Right hindlimb (tissue), 1 donor: ENCODE measurements at regions not wholly inside any gene's neighbourhood (a gene's known extent, or its start where the extent isn't known, plus 50 kb on each side); places are given as distances from the start of the nearest gene placed in this dataset.
A peak's percentile ranks its signal among the peaks of the same experiment; 100 is the strongest.

Experiments
- DNase-seq: peaks from one replicate; pipeline ENCODE4 v3.0.0-alpha.2; 2018

DNA sequence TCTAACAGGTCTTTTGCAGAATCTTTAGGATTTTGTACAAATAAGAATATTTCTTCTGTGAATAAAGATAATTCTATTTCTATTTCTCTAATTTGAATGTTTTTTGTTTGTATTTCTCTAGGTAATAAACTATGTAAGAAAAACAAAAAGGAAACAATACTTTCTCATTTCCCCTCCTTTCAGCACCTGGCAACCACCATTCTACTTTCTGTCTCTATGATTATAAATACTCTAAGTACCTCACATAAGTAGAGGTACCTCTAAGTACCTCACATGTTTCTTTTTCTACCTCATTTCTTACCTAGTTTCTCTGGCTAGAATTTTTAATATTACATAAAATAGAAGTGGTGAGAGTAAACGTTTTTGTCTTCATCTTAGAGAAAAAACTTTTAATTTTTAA, 550.0 kb downstream of the EPHA5 start:
- DNase-seq: no peak

DNA sequence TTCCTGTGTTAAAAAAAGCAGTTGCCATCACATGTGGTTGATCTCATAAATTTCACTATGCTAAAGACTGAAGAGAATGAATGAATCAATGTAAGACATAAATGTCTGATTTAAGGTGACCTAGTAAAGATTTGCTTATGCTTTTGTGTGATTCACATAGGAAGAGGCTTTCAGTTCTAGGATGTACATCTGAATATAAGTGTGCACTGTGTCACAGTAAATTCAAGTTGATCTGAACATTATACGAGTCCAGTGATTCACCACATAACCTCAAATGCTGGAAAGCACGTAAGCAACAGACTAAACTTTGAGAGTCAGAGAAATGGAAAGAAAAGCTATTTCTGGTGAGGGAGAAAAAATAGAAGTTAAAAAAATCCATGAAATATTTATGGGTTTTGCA, 567.9 kb downstream of the EPHA5 start:
- DNase-seq: no peak

DNA sequence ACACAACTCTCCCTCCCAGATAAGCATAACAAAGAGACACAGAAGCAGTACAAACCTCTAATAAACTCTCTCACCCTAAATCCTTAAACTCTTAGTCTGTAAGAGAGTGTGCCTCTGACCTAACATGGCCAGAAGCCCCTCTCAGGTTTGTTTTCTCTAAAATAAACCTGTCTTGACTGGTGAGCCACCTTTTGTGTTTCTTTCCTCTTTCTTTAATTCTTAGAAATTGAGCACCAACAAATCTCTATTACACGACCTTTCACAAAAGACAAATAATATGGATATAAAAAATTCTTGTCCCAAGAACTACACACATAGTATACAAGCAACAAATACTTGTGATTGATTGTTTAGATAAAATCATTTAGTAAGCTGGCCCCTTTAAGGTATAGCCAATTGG, 573.7 kb downstream of the EPHA5 start:
- no peak for DNase-seq

DNA sequence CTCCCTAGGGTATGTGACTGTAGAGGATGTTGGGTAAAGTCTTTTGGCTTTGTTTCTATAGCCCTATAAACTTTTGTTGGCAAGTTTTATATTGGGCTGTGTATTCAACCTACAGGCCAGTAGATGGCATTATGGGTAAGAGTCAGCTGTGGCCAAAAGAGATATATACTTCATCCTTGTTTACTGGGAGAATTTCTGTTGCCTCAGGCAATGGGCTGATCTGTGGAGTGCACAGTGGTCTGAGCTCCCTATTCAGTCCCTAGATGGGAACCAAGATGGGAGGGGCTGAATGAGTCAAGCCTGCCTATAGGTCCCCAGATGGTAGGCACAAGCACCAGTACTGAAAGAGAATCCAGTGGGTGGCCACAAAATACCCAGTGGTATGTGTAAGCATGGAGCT, 580.6 kb downstream of the EPHA5 start:
- no peak for DNase-seq

DNA sequence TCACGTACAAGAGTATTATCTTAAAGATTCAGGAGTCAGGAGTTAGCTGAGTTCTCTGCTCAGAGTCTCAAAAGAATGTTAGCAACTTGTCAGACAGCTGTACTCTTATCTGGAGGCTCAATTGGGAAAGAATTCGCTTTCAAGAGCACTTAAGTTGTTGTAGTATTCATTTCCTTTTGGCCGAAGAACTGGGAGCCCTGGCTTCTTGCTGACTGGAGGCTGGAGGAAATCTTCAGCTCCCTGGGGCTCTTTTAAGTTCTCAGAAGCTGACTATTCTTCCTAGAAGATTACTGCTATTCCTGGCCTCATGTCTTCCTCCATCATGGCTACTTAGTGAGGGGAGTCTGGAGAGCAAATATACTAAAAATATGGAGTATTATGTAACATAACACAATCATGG, 587.2 kb downstream of the EPHA5 start:
- no peak for DNase-seq

DNA sequence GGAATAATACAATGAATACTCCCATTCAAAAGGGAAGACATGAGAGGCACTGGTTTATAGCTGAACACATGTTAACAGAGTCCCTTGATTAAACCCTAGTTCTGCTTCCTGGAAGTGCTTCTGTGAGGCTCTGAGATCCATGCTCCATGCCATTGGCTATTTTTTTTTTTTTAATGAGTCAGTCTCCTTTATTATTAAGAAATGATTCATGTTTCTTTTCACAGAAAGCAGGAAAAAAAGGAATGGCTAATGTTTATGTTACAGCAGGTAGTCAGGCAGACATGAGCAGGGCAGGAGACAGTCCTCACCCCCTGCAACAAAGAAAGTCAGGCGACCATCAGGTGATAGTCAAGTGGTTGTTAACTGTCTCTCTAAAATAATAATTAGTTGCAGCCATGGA, 598.7 kb downstream of the EPHA5 start:
- no peak for DNase-seq

DNA sequence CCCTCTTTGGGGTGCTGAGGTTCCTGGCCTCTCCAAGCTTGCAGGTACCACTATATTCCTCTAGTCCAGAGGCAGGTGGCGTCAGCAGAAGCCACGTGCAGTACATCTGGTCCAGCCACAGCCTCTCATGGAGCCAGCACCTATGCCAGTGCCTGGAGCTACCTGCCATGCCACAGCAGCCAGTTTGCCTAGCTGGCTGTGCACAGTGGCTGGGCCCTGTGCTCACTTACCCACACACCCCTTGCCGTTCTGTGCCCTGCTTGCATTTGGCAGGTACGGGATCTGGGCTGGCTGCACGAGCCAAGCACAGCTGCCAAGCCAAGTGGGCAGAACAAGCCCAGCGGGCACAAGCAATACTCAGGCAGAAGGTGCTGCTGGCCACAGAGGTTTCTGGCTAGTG, 601.1 kb downstream of the EPHA5 start:
- DNase-seq: no peak

DNA sequence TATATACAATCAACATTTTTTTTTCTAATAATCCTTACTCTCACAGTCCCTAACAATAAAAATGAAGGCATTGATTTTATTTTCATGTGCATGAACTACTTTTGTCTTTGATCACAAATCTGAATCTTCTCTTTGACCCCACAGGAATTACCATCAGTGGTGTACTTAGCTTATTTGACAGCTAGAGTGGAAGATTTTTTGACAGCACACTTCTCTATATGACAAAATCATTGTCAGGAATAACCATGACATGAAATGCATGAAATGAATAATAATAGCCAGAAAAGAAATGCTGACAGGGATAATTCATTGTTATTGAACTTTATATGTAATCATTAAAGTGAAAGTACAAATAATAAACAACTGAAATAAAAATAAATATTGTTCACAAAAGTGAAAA, 604.2 kb downstream of the EPHA5 start:
- no peak for DNase-seq

DNA sequence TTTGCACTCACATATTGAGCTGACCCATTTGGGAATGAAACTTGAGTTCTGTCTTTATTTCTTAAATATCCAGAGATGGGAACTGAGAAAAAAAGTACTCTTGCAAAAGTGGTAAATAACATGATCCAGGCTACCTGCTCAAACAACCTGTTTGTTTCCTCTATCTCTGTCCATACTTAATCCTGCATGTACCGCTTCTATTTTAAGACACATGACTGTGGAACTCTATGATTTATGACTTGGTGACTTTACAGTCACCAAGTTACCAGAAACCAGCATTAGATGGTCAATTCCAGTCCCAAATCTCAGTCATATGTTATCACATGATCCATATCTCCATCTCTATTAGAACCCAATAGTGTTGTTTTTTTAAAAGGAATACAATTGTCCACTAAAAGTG, 606.7 kb downstream of the EPHA5 start:
- DNase-seq: no peak

DNA sequence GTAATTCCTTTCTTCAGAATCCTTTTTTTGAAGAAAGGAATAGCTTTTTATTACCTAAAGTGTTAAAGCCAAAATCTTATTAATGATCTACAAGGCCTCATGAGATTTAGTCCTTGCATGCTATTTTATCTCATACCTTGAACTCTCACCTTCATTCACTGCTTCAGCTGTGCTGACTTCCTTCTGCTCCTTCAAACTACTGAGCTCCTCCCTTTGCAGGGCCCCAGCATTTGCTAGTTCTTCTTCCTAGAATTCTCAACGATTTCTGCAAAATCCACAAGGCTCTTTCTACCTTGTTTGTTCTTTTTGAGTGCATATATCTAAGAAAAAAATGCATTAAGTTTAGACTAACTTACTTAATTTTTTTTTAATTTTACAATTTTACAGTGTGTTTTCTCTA, 619.5 kb downstream of the EPHA5 start:
- no peak for DNase-seq

DNA sequence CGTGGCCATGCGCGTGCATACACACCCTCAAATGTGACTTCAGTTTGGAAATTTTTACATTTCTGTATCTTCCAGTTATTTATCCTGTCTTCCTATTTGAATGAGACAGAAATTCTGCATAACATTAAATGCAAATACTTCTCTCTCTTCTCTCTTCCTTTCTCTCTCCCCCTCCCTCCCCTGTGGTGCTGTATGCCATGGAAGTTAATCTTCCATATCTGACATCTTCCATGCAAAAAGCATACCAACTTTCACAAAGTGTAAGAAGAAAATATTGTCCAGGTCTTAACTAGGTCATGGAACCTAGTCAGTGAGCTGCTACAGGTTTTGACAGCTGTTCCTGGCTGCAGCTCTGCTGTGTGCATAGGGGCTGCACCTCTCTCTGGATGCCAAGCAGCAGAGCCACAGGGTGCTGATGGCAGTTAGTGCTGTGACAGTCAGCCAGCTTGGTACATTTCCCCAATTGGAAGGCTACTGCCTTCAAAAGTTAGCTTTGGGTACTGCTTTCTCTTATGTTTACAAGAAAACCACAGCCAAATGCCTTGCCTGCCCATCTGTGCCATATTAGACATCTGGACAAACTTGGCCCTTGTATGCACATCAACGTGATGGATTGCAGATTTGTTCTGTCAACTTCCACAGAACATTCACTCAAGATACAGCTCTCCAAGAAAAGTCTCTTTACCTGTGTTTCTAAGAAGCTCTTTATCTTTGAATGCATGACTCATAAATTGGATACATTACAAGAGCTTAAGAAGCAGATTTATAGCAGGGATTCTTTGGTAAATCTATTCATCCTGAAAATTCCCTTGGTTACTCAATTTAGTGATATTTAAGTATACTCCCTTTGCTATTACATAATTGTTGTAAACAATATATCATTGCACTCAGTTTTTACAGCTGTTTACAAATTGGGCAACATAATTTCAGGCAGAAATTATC, 623.8 kb downstream of the EPHA5 start:
- peak; percentile 24 for DNase-seq

DNA sequence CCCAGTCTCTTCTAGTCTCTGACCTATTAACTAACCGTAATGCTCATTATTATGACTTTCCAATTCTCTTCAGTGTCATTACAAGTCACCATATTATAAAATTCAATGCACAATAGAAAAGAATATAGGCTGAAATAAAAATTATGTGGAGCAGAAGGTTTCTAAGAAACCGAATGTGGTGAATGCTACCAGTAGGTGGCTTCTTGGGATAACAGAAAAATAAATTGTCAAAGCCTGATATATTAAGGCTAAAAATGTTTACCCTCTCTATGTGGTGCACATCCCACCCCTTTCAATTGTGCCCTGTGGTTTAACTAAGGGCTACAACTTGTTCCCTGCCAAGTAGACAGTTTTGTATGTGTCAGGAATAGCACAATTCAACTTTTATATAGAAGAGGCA, 624.6 kb upstream of the TECRL start:
- no peak for DNase-seq

DNA sequence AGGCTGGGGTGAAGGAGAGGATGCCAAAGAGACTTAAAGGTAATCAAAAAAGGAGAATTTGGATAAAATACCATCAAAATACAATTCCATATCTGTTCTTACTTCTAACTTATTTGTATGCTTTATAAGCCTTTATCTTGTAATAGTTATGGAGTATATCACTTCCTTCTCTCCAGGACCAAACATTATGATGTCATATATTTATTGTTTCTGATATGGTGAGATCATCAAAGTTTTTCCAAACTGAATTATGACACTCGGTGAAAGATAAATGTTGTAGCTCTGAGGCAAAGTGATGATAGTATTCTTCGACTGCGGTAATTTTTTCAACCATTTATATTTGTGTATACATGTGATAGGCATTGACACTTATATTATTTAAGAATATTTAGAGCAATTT, 619.3 kb upstream of the TECRL start:
- no peak for DNase-seq

DNA sequence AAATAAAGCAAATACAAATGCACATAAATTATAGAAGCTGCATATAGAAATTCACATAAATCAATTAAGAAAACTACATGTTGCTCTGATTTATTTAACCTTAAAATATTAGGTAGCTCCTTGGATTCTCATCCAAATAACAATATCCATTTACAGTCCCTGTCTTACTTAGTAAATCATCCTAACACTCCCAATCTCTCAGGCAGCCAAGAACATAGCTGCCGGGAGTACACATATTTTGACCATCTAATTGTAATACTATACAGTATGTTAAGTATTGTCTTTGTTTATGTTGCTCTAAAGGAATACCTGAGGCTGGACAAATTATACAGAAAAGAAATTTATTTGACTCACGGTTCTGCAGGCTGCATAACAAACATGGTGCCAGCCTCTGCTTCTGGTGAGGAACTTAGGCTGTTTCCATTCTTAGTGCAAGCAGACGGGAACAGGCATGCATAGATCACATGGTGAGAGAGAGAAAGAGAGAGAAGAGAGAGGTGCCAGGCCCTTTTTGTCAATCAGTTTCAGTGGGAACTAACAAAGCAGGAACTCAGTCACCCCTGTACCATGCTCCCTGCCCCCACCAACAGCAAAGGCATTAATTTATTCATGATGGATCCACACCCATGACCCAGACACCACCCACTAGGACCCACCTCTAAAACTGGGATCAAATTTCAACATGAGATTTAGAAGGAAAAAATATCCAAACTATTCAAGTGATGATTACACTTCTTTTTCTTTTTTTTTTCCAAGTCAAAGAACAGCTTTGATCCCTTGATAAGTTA, 614.8 kb upstream of the TECRL start:
- no peak for DNase-seq

DNA sequence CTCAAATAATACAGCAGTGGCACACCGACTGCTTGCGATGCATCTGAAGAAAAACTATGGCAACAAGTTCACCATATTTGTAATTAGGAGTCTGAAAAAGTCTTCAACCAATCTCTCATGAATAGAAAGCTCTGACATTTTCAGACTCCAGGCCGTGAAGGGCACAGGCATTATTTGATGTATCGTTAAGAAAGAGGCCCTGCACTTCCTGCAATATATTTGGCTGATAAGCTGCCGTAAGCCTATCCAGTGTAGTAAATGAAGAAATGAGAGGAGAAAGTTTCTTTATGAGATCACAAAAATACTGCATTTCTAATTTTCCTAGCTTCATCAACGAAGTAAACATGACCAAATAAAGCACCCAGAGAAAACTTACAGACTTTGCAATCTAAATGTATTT, 613.8 kb upstream of the TECRL start:
- DNase-seq: no peak

DNA sequence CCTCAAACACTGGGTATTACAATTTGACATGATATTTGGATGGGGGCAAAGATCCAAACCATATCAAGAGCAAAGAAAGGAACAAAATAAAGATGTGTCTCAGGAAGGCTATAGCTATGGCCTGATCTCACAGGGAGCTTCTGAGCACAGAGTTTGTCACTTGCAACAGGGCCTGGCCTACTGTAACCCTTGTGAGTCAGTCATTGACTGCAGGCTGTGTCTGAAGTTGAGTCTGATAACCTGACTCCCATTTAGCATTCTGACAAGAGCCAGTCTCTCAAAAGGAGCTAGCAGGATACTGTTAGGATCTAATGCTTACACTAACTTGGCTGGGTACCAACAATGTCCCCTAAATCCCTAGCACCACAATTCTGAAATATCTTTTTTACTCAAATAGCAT, 612.5 kb upstream of the TECRL start:
- DNase-seq: no peak

DNA sequence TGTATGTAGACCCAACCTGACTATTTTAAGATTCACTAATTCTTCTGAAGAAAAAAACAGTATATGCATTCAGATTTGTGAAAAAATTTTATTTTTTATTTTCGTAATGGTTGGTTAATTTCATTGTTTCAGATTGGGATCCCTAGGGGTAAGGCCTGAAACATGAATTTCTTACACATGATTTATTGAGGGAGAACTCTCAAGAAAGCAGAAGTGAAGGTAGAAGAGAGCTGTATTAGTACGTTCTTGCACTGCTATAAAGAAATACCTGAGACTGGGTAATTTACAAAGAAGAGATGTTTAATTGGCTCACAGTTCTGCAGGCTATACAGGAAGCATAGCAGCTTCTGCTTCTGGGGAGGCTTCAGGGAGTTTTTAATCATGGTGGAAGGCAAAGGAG, 611.9 kb upstream of the TECRL start:
- no peak for DNase-seq

DNA sequence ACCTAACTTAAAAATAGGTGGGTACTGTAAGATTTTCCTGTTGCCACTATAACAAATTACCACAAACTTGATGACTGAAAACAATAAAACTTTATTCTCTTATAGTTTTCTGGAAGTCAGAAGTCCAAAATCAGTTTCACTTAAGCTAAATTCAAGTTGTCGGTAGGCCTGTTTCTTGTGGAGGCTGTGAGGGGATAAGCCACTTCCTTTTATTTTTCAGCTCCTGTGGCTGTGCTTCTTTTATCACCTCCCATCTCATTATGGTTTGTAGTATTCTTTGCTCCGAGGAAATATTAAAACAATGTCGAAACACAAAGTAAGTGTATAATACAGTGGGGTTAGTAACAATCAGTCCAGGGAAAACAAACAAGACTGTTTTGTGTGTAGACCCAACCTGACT, 610.5 kb upstream of the TECRL start:
- no peak for DNase-seq

DNA sequence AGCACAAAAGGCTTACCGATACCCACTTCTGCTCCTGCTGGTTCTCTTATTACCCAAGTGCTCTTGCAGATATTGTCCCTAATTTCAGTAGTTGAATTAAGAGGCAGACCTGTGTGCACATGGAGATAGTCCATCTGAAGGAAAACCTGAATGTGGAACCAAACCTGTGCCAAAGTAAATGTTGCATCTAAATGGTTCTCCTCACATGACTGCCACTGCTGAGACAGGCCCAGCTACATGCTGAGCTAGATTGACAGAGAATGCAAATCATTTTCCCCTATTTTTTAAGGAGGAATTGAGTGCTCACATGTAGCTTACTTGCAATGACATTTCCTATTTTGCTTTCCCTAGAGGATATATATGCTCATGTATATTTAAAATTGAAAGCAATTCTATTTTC, 609.1 kb upstream of the TECRL start:
- DNase-seq: no peak

DNA sequence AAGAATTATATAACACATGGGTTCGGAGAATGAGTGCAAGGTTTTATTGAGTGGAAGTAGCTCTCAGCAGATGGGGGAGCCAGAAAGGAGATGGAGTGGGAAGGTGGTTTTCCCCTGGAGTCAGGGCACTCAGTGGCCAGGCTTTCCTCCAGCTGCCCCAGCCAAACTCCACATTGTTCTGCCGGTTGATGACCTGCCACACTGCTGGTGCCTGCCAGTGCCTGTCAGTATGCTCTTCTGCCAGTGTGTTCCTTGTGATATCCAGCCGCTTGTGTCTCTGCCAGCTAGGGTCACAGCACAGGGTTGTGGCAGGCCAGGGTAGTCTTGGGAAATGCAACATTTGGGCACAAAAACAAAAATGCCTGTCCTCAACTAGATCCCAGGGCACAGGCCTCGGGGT, 604.8 kb upstream of the TECRL start:
- DNase-seq: no peak

DNA sequence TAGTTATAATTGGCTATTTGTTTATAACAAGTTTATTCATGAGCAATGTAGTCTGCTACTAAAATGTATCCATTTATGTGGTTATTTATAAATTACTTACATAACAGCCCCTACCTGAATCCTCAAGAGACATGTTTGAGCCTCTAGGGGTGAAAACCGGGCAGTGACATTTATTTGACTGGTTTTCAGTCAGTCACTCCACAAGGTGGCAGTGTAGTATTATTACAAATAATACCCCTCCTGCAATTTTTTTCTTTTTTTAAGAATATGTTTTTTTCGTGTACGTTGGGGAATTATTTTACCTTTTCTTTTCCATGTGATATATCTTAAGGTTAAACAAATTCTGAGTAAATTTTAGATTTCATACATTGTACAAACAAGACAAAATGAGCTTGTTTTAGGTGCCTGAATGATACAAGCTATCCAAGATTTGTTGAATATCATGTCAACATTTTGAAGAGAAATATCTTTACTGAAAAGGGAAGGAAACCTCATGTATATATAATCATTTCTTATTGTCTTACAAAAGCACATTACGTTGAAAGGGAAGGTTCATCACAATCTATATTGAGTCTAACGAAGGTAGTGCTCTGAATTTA, 598.7 kb upstream of the TECRL start:
- DNase-seq: no peak

DNA sequence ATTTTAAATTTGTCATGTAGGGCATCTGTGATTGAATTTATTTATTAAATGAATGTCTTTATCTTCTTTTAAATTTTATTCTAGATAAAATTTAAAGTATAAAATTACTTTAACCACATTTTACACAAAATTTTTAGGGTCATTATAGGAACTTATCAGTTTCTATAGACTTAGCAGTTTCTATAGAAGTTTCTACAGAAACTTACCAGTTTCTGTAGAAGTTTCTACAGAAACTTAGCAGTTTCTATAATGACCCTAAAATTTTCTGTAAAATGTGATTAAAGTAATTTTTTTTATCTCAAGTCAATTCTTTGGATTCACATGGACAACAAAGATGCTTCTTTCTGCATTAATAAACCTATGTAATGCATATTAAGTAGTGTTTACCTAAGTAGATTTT, 565.9 kb upstream of the TECRL start:
- DNase-seq: no peak

DNA sequence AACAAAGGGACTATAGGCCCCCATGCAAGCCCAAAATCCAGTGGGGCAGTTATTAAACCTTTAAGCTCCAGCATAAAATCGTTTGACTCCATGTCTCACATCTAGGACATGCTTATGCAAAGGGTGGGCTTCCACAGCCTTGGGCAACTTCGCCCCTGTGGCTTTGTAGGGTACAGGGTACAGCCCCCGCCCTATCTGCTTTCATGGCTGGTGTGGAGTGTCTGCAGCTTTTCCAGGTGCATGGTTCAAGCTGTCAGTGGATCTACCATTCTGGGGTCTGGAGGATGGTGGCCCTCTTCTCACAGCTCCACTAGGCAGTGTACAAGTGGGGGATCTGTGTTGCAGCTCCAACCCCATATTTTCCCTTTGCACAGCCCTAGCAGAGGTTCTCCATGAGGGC, 559.8 kb upstream of the TECRL start:
- DNase-seq: no peak

DNA sequence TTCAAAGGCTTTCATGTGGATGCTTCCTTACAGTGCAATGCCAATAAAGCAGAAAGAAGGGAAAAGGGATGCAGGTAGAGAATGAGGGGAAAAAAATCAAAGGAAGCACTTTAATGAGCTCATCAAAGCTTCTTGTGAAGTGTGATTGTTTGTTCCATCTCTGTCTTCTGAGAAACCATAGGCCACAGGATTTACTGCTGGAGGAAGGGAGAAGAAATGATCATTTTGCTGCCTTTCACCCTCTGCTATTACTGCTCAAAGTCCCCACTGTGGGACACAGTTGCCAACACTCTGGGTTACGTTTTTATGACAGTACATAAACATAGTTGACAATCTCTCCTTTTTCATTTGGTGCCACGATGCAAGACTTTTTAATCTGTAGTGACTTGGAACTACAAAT, 558.0 kb upstream of the TECRL start:
- no peak for DNase-seq
